GM12873 (cell line): ENCODE measurements at regions not wholly inside any gene's neighbourhood (a gene's known extent, or its start where the extent isn't known, plus 50 kb on each side); places are given as distances from the start of the nearest gene placed in this dataset.

Experiments
- TF ChIP-seq, protein P1 (sequence below): IDR thresholded peaks from 2 replicates; pipeline ENCODE4 v1.5.1; 2012; ENCODE audit warnings: low read depth, mild to moderate bottlenecking, moderate library complexity, low read length, control low read depth; ENCODE audit not compliant: insufficient read depth; ENCODE audit errors: missing control alignments

- TF ChIP-seq, protein P1, sequence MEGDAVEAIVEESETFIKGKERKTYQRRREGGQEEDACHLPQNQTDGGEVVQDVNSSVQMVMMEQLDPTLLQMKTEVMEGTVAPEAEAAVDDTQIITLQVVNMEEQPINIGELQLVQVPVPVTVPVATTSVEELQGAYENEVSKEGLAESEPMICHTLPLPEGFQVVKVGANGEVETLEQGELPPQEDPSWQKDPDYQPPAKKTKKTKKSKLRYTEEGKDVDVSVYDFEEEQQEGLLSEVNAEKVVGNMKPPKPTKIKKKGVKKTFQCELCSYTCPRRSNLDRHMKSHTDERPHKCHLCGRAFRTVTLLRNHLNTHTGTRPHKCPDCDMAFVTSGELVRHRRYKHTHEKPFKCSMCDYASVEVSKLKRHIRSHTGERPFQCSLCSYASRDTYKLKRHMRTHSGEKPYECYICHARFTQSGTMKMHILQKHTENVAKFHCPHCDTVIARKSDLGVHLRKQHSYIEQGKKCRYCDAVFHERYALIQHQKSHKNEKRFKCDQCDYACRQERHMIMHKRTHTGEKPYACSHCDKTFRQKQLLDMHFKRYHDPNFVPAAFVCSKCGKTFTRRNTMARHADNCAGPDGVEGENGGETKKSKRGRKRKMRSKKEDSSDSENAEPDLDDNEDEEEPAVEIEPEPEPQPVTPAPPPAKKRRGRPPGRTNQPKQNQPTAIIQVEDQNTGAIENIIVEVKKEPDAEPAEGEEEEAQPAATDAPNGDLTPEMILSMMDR: no peak
These were observed 404.7 kb upstream of the CHAC2 start for GRCh38 chr2:53362934-53363333.

DNA sequence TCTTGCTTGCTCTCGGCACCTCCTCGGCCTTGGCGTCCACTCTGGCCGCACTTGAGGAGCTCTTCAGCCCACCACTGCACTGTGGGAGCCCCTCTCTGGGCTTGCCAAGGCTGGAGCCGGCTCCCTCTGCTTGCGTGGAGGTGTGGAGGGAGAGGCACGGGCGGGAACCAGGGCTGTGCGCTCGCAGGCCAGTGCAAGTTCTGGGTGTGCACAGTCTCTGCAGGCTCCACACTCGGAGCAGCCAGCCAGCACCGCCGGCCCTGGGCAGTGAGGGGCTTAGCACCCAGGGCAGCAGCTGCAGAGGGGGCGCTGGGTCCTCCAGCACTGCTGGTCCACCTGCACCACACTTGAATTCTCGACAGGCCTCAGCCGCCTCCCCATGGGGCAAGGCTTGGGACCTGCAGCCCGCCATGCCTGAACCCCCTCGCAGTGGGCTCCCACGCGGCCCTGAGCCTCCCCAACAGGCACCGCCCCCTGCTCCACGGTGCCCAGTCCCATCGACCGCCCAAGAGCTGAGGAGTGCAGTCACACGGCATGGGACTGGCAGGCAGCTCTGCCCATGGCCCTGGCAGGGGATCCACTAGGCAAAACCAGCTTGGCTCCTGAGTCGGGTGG lies 411.2 kb upstream of the CHAC2 start:
- TF ChIP-seq, protein P1: no peak

DNA sequence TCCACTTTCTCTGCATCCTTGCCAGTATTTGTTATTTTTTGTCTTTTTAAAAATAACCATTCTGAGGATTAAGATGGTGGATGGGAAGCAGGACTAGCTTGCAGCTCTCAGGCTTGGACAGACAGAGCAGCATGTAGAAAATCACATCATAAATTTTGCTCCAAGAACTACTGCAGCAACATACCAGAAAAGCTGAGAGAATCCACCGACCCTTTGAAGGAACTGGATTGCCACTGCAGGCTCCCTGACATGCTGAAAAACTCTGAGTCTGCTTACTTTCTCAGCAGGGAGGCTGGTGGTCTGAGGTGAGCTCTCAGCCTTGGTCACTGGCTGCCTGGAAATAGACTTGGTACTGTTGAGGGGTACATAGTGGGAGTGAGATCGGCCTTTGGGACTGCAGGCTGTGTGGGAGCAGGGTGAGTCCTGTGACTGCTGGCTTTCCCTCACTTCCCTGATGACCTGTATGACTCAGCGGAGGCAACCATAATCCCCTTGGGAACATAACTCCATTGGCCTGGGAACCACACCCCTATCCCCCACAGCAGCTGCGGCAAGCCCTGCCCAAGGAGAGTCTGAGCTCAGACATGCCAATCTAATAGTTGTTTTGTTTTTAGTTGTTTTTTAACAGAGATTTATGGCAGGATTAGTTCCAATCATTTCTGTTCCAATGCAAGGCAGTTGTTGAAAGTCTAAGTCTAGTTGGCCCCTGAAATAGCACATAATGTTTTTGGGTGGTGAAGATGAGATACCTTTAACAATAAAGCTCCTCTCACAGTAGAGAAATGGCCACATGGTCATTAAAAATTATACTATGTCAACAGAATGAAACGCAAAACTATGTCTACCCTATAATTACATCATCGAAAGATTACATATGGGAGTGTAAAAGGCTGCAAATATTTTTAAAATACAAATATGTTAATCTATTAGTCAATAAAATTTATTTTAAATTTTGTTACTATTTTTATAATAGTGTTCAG lies 414.2 kb upstream of the CHAC2 start:
- TF ChIP-seq, protein P1: no peak

- TF ChIP-seq, protein P1: no peak
These were observed 420.3 kb upstream of the CHAC2 start for GRCh38 chr2:53347269-53347668.

DNA sequence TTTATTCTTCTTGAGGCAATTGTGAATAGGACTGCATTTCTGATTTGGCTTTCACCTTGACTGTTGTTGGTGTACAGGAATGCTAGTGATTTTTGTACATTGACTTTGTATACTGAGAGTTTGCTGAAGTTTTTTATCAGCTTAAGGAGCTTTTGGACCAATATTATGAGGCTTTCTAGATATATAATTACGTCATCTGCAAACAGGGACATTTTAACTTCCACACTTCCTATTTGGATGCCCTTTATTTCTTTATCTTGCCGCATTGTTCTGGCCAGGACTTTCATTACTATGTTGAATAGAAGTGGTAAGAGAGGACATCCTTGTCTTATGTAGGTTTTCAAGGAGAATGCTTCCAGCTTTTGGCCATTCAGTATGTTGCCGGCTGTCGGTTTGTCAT lies 425.4 kb upstream of the CHAC2 start:
- TF ChIP-seq, protein P1: no peak

GRCh38 chr2:53334610-53335009 lies 433.0 kb upstream of the CHAC2 start:
- TF ChIP-seq, protein P1: no peak

- TF ChIP-seq, protein P1: no peak
These were observed 435.9 kb upstream of the CHAC2 start for GRCh38 chr2:53331667-53332066.
